Brain pericyte (primary cell): ENCODE measurements at regions not wholly inside any gene's neighbourhood (a gene's known extent, or its start where the extent isn't known, plus 50 kb on each side); places are given as distances from the start of the nearest gene placed in this dataset.
A peak's percentile ranks its signal among the peaks of the same experiment; 100 is the strongest.
"Not testable (repeated sequence)": the region's sequence is repeated elsewhere in the genome, so short reads cannot be mapped to it uniquely, and the experiment has no call there.

ENCODE experiments used
- DNase-seq: peaks from one replicate; pipeline ENCODE4 v3.0.0-alpha.2; 2012; ENCODE audit warnings: low read depth, low spot score

- DNase-seq: no peak
These were observed 93.2 kb downstream of the DACT1 start for GRCh38 chr14:58730792-58731464.

- DNase-seq: peak; percentile 45
These were observed 93.9 kb downstream of the DACT1 start for GRCh38 chr14:58731465-58732293.

DNA sequence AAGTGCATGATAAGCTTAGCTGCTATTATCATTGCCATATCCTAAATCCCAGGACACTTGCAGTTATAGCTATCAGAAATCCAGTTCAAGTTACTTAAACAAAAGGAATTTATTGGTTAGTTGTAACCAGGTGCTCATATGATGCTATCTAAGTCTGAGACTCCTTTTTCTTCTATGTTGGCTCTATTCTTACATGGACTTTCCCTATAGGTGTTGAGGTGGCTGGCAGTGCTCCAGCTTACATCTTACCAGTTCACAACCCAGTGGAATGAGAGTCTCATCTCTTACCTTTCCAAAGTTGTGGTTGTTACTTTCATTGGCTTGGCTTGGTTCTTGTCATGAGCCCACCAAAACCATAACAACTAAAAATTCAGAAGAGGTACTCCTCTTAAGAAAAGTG, 94.6 kb downstream of the DACT1 start:
- no peak for DNase-seq

GRCh38 chr14:58733451-58734208, 95.9 kb downstream of the DACT1 start:
- no peak for DNase-seq

DNA sequence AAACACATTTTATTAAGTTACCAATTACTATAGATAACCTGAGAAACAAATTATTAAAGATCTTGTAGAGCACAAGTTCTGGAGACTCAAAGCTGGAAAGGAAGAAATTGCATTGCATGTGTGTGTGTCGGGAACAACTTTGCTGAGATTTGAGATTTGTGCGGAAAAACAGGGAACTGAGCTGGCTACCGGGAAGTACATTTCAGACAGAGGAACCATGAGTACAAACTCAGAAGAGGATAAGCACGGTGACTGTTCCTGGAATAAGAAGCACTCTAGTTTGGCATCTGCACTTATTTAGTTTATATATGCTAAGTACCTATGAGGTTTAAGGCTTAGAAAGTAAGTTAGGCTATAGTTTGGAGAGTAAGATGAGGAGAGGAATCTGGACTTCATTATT, 97.8 kb downstream of the DACT1 start:
- DNase-seq: no peak

- DNase-seq: no peak
These were observed 98.8 kb downstream of the DACT1 start for GRCh38 chr14:58736606-58737005.

DNA sequence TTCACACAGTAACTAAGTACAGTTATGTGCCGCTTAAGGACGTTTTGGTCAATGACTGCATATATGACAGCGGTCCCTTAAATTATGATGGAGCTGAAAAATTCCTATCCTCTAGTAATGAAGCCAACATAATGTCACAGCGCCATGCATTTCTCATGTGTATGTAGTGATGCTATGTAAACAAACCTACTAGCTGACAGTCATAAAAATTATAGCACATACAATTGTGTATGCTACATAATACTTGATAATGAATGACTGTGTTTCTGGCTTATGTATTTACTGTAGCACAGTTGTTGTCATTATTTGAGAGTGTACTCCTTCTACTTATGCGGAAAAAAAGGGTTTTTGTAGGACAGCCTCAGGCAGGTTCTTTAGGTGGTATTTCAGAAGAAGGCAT, 99.7 kb downstream of the DACT1 start:
- no peak for DNase-seq

DNA sequence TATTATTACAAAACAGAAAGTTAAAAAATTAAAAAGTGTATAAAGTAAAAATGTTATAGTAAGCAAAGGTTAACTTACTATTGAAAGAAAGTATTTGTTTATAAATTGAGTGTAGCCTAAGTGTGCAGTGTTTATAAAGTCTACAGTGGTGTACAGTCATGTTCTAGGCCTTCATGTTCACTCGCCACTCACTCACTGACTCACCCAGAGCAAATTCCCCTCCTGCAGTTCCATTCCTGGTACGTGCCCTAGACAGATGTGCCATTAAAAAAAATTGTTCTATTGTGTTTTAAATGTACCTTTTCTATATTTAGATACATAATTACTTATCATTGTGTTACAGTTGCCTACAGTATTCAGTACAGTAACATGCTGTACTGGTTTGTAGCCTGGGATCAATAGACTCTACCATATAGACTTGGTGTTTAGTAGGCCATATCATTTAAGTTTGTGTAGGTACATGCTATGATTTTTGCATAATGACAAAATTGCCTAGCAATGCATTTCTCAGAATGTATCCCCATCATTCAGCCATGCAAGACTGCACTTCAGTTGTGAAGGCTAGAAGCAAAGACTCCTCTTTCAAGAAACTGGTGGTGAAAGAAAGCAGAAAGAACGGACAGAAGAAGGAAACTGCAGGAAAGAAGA, 100.6 kb downstream of the DACT1 start:
- DNase-seq: peak; percentile 54

DNA sequence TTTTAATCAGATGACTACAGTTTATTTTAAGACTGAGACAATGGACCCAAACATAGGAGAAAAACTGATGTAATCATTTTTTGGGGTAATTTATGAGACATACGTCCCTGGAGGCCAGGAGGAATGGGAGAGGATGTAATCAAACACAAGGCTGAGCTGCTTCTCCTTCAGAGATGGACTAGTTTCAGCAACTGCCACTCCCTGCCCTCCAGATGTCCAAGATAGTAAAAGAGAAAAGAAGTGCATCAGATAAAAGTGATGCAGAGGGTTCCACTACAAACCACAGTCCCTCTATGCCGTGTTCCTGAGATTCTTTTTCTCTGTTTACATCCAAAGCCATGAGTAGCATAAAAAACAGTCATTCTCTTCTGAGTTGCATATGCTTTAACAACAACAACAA, 101.1 kb downstream of the DACT1 start:
- no peak for DNase-seq

- DNase-seq: no peak
These were observed 101.9 kb downstream of the DACT1 start for GRCh38 chr14:58739674-58740073.

DNA sequence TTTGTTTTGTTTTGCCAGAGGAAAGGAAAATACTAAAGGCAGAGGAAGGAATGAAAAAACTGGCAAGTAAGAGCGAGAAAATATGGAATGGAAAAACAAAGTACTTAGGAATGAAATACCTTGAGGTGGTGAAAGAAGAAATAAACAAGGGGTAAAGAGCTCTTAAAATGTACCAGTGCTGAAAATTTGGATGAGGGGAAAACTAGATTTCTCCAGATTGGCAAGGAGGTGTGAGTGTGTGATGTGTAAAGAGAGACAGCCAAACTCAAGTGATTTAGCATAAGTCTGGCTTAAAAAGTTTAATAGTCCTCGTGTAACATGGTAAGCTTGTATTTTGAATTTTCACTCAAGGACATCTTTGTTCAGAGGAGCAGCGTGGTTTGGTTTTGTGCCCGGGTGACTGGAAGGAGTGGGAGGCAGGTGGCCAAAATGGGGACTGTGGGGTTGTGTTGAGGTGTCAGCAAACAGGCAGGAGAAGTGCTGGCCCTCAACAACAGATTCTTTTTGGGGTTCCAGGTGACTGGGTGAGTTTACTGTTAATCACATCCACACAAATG, 102.7 kb downstream of the DACT1 start:
- no peak for DNase-seq

- no peak for DNase-seq
These were observed 107.1 kb downstream of the DACT1 start for GRCh38 chr14:58744801-58745394.

DNA sequence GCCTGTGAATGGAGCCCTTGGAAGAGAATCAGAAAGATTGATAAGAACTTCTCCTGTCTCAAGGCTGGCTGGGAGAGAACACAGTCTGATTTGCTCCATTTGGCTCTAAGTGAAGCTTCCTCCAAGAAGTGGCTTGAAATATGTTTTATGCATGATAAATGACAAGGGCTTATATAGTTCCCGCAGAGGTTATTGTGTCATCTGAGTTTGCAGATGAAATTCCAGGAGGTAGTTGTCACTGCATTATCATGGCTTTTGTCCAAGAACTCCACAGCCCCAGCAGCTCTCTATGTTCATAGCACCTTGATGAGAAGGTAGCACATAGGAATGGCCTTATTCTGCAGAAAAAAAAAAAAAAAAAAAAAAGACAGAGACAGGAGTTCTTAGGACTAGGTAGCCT, 108.5 kb downstream of the DACT1 start:
- DNase-seq: no peak

DNA sequence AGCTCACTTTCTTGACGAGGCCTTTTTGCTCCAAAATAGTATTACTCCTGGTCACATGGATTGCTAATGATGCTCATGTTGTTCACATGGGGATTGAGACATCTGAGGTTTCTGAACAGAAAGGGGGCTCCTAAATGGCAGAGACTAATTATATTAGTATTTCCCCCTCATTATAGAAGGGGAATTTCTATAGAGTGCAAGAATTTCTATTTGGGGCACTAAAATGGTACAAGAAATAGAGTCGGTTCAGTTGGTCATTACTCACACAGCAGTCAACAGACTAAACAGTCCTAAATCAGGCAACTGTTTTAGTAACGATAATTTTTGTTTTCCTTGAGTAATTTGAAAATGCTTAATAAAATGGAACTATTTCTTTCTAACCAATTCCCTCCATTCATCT, 108.9 kb downstream of the DACT1 start:
- no peak for DNase-seq

GRCh38 chr14:58747181-58747580, 109.4 kb downstream of the DACT1 start:
- DNase-seq: no peak

- not testable (repeated sequence) for DNase-seq
These were observed 110.5 kb downstream of the DACT1 start for GRCh38 chr14:58748251-58748650.

DNA sequence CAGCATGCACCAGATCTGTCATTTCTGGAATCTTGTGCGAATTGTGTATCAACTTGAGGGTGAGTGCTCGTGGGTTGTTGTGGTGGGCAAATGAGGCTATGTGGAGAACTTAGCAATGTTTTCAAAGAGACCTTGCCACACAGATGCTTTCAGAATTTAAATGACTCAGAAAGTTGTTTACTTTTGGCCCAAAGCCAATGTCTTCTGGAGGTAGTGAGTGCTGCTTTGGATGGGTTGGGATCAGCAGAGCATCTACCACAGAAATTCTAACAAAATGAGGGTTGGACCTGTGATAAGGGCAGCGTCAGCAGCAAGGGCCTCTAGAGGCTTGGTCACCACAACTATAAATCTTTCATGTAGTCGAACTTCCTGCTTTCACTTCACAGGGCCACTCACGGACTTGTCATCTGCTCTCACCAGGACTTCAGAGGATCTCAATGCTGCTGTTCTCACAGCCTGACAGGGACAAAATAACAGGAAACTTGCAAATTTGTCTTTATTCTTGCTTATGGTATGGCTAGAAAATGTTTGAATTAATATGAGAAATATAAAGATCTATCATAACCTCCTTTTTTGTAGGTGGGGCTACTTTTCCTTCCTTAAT, 111.4 kb downstream of the DACT1 start:
- DNase-seq: no peak

DNA sequence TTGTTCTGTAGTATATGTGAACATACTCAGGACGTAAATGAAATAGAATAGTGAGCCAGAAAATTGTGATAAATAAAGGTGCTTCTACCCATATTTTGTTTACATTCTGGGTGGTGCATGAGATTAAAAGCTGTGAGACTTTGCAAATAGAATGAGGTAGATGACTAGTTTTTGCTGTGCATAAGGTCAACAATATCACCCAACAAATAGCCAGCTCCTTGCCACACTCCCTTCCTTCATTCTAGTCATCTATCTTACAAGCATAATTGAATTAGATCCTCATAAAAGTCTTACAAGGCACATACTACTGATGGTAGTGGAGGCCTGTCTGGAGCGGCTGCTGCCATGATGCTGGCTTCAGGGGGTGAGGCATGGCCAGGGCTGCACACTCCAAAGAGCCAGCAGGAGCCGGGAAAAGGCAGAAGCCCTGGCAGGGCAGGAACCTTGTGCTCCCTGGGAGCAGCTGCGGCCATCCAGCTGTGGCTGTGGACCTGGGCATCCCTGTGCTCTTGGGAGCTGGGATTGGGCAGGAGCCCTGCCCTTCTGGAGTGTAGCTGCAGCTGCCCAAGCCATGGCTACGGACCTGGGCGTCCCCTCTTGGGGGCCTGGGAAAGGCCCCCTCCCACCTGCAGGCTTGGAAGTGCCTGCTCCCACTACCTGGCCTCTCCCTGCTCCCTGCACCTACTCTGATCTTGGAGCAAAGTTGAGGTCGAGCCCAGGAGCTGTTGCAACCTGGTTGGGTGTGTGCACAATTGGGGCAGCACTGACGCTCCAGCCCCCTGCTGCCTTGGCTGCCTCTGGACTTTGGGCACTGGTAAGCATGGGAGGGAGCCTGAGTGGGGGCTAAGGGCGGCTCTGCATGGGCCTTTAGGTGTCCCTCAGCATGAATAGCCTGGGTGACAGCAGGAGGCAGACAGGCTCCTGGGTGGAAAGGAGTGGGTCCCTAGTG, 112.8 kb downstream of the DACT1 start:
- no peak for DNase-seq

GRCh38 chr14:58751788-58752187, 114.0 kb downstream of the DACT1 start:
- no peak for DNase-seq

DNA sequence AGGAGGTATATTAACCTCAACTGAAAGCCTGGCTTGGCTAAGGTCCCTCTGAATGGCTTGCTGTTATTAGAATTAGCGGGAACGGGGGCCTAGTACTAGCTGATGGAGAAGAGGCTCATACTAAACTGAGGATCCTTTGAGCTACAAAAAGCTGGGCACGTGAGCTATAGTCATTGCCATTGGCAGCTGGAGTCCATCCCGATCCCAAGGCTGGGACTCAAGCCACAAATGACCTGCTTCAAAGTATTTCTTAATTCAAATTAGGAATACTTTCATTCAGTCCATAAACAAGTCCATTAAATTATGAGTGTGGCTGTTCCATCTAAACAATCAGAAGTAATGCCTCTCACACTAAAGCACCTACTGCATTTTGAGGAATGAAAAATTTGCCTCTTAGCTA, 114.5 kb downstream of the DACT1 start:
- DNase-seq: no peak
